Astrocyte (in vitro differentiated cells and primary cell): ENCODE measurements at regions not wholly inside any gene's neighbourhood (a gene's known extent, or its start where the extent isn't known, plus 50 kb on each side); places are given as distances from the start of the nearest gene placed in this dataset.

Experiments
- EZH2 ChIP-seq: IDR thresholded peaks from 2 replicates; pipeline ENCODE4 v1.6.1; 2012; ENCODE audit warnings: mild to moderate bottlenecking, low read length, inconsistent platforms; ENCODE audit not compliant: insufficient read depth
- TF ChIP-seq, protein P1 (sequence below): IDR thresholded peaks from 2 replicates; pipeline ENCODE4 v1.5.1; 2011; ENCODE audit warnings: low read depth, mild to moderate bottlenecking, inconsistent platforms, low read length, moderate library complexity; ENCODE audit not compliant: insufficient read depth

DNA sequence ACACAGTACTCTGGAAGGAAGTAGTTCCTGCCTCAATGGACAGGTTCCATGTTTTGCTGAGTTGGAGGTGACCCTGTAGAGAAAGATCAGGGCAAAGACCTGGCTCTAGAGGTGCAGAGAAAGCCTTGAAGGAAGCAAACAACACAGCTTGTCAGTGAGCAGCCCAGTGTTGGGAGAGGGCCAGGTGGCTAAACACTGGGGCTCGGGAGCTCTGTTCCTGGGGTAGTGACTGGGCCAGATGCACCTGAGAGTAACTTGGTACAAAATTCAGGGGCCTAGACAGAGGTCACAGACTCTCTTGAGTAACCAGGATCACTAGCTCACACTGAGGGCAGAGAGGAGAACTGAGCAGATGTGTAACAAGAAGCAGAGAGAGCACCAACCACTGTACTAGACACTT, 138.4 kb upstream of the NALF2 start:
- TF ChIP-seq, protein P1, sequence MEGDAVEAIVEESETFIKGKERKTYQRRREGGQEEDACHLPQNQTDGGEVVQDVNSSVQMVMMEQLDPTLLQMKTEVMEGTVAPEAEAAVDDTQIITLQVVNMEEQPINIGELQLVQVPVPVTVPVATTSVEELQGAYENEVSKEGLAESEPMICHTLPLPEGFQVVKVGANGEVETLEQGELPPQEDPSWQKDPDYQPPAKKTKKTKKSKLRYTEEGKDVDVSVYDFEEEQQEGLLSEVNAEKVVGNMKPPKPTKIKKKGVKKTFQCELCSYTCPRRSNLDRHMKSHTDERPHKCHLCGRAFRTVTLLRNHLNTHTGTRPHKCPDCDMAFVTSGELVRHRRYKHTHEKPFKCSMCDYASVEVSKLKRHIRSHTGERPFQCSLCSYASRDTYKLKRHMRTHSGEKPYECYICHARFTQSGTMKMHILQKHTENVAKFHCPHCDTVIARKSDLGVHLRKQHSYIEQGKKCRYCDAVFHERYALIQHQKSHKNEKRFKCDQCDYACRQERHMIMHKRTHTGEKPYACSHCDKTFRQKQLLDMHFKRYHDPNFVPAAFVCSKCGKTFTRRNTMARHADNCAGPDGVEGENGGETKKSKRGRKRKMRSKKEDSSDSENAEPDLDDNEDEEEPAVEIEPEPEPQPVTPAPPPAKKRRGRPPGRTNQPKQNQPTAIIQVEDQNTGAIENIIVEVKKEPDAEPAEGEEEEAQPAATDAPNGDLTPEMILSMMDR, result no peak
- TF ChIP-seq EZH2, result no peak
